ENCODE measurements at regions not wholly inside any gene's neighbourhood (a gene's known extent, or its start where the extent isn't known, plus 50 kb on each side); places are given as distances from the start of the nearest gene placed in this dataset.

- Histone ChIP-seq H3K4me3 (no peak overlapping the region), H3K4me1 (replicated peaks in 1 of 2) (no peaks in the 10 kb centered on the region), H3K27me3 (peaks cover 4% of the 10 kb centered on the region), H3K9me3 (replicated peaks in 1 of 3) (no peaks in the 10 kb centered on the region), H3K36me3 (replicated peaks in 1 of 2) (no peaks in the 10 kb centered on the region), H3K27ac (no peak overlapping the region)
- 76 to 86% (median 78%) methylated on average over 3 of the region's 3 CpGs for WGBS, 4 donors
- no peak for DNase-seq
- TF ChIP-seq POLR2A (IDR thresholded peaks at IDR 0.05) (no peak), CTCF (IDR thresholded peaks at IDR 0.05) (no peak)
- intact Hi-C loops (cut with DNase I), result no loop called here
Measured at GRCh38 chr5:72691751-72692150, 124.7 kb upstream of the TNPO1 start.

GRCh38 chr5:72688916-72689315 lies 127.5 kb upstream of the TNPO1 start:
- Histone ChIP-seq H3K4me1 (replicated peaks in 1 of 2) (no peaks in the 10 kb centered on the region), H3K9me3 (replicated peaks in 1 of 3) (no peaks in the 10 kb centered on the region), H3K4me3 (no peak overlapping the region), H3K27me3 (peaks cover 10% of the 10 kb centered on the region), H3K36me3 (replicated peaks in 1 of 2) (no peaks in the 10 kb centered on the region), H3K27ac (no peak overlapping the region)
- no peak for TF ChIP-seq POLR2A (IDR thresholded peaks at IDR 0.05)
- no peak for TF ChIP-seq CTCF (IDR thresholded peaks at IDR 0.05)
- 80 to 86% (median 86%) methylated on average over 3 of the region's 3 CpGs for WGBS, 4 donors
- no peak for DNase-seq
- intact Hi-C loops (cut with DNase I), result no loop called here

- no peak for DNase-seq
- 46 to 90% (median 59%) methylated on average over 1 of the region's 1 CpG for whole genome bisulfite sequencing, 4 donors
Measured at GRCh38 chr5:72687288-72687687, 129.2 kb upstream of the TNPO1 start.

GRCh38 chr5:72682561-72682960 lies 133.9 kb upstream of the TNPO1 start:
- Histone ChIP-seq H3K36me3 (replicated peaks in 1 of 2) (no peaks in the 10 kb centered on the region), H3K4me3 (no peak overlapping the region), H3K27me3 (peaks cover 6% of the 10 kb centered on the region), H3K9me3 (replicated peaks in 1 of 3) (no peaks in the 10 kb centered on the region), H3K27ac (no peak overlapping the region), H3K4me1 (replicated peaks in 1 of 2) (no peaks in the 10 kb centered on the region)
- DNase-seq, result no peak
- intact Hi-C loops (cut with DNase I), result no loop called here
- 62 to 88% (median 76%) methylated on average over 2 of the region's 2 CpGs for WGBS, 4 donors
- TF ChIP-seq CTCF (IDR thresholded peaks at IDR 0.05) (no peak), POLR2A (IDR thresholded peaks at IDR 0.05) (no peak)

More at GRCh38 chr5:72687288-72687687, 129.2 kb upstream of the TNPO1 start:
- TF ChIP-seq POLR2A (IDR thresholded peaks at IDR 0.05) (no peak), CTCF (IDR thresholded peaks at IDR 0.05) (no peak)
- H3K4me3 ChIP-seq, result no peak overlapping the region
- H3K27me3 ChIP-seq, result peaks cover 10% of the 10 kb centered on the region
- H3K36me3 ChIP-seq (replicated peaks in 1 of 2), result no peaks in the 10 kb centered on the region
- intact Hi-C loops (cut with DNase I), result no loop called here
- no peaks in the 10 kb centered on the region for H3K9me3 ChIP-seq (replicated peaks in 1 of 3)
- no peaks in the 10 kb centered on the region for H3K4me1 ChIP-seq (replicated peaks in 1 of 2)
- H3K27ac ChIP-seq, result no peak overlapping the region
